Midbrain (tissue), 1 donor: ENCODE measurements at regions not wholly inside any gene's neighbourhood (a gene's known extent, or its start where the extent isn't known, plus 50 kb on each side); places are given as distances from the start of the nearest gene placed in this dataset.

ENCODE experiments used
- DNase-seq: peaks from one replicate; lab custom pipeline; 2025; lab: John Stamatoyannopoulos, UW

GRCh38 chr16:26295625-26296304 is 604.0 kb downstream of the HS3ST4 start:
- DNase-seq, result no peak

GRCh38 chr16:26301516-26301915 is 609.8 kb downstream of the HS3ST4 start:
- no peak for DNase-seq

GRCh38 chr16:26316683-26317464 is 625.1 kb downstream of the HS3ST4 start:
- no peak for DNase-seq

GRCh38 chr16:26317885-26318284 is 626.1 kb downstream of the HS3ST4 start:
- DNase-seq, result no peak

- no peak for DNase-seq
Measured at GRCh38 chr16:26330654-26331053, 638.9 kb downstream of the HS3ST4 start.

- no peak for DNase-seq
Measured at GRCh38 chr16:26334218-26335111, 642.7 kb downstream of the HS3ST4 start.

- no peak for DNase-seq
Measured at GRCh38 chr16:26335236-26335853, 643.6 kb downstream of the HS3ST4 start.

GRCh38 chr16:26342621-26343020 is 650.9 kb downstream of the HS3ST4 start:
- no peak for DNase-seq

- no peak for DNase-seq
Measured at GRCh38 chr16:26344240-26344776, 652.5 kb downstream of the HS3ST4 start.

- no peak for DNase-seq
Measured at GRCh38 chr16:26344976-26345375, 653.2 kb downstream of the HS3ST4 start.

- no peak for DNase-seq
Measured at GRCh38 chr16:26345966-26346365, 654.2 kb downstream of the HS3ST4 start.

GRCh38 chr16:26348095-26348494 is 656.3 kb downstream of the HS3ST4 start:
- no peak for DNase-seq

GRCh38 chr16:26360867-26361266 is 669.1 kb downstream of the HS3ST4 start:
- DNase-seq, result no peak

GRCh38 chr16:26363581-26363980 is 671.8 kb downstream of the HS3ST4 start:
- DNase-seq, result no peak

- DNase-seq, result no peak
Measured at GRCh38 chr16:26365161-26365940, 673.6 kb downstream of the HS3ST4 start.

GRCh38 chr16:26371349-26371869 is 679.6 kb downstream of the HS3ST4 start:
- no peak for DNase-seq

GRCh38 chr16:26374279-26374925 is 682.6 kb downstream of the HS3ST4 start:
- DNase-seq, result no peak

GRCh38 chr16:26382586-26382985 is 684.1 kb upstream of the C16orf82 start:
- no peak for DNase-seq

GRCh38 chr16:26386096-26386495 is 680.6 kb upstream of the C16orf82 start:
- no peak for DNase-seq

- no peak for DNase-seq
Measured at GRCh38 chr16:26391833-26392232, 674.9 kb upstream of the C16orf82 start.
